ENCODE measurements at regions not wholly inside any gene's neighbourhood (a gene's known extent, or its start where the extent isn't known, plus 50 kb on each side); places are given as distances from the start of the nearest gene placed in this dataset.
"Not testable (repeated sequence)": the region's sequence is repeated elsewhere in the genome, so short reads cannot be mapped to it uniquely, and the experiment has no call there.

DNA sequence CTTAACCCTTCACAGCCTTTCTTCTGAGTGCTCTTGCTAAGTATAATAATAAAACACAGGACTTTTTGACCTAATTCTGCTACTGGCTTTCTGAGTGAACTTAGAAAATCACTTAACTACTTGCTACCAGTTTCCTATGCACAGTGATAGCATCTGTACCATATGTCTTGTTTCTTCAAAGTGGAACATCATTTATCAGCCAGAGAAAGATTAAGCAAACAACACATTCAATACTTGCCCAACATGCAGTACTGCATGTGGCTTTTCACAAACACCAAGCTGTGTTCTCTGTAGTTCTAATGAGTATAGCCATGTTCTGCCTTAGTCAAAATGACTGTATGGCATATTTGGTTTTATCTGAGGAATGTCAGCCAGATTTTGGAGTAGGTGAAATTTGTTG is 1286.6 kb upstream of the ZEB2 start:
- no peak for DNase-seq (ENCODE audit: low read depth in 2 of 2)

- no peak for DNase-seq (ENCODE audit: low read depth in 2 of 2)
Observed at GRCh38 chr2:145802133-145802532, 1282.2 kb upstream of the ZEB2 start.

- no peak for DNase-seq (ENCODE audit: low read depth in 2 of 2)
Observed at GRCh38 chr2:145801210-145801609, 1281.3 kb upstream of the ZEB2 start.

DNA sequence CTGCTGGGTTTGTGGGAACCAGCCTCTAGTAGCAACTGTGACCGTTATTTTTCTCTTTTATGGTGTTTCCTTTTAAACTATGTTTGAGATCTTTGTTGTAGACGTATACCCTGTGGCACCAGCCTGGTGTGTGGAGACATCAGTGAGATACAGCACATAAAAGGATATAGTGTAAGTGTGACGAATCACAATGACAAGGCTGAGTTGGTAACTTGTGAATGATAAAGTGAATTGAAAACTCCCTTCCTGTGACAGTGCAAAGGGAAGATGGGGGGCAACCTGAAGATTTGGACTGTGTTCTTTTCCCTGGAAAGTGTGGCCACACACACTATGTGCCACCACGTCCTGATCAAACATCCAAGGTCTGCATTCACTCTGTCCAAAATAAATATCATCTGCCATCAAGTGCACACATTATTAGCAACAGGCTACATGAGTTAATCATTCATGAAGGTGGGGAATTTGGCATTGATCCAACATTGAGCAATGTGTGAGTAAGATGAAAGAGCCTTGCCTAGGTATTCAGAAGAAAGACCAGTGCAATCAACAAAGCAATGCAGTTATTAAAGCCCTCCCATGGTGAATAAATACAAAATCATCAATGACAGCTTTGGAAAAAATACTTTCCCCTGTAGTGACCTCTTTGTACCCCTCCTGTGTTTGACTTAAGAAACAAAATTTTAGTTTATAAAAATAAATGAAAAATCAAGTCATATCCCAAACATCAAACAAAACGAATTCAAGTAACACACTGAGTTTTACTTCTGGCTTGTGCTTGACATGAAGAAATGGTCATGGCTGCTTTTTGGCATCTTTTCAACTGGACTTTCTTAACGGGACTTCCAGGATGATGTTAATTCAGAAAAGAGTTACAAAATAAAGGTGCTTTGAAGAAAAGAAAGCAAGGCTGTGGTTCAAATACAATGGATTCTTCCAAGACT is 1280.5 kb upstream of the ZEB2 start:
- no peak for DNase-seq (ENCODE audit: low read depth in 2 of 2)

DNA sequence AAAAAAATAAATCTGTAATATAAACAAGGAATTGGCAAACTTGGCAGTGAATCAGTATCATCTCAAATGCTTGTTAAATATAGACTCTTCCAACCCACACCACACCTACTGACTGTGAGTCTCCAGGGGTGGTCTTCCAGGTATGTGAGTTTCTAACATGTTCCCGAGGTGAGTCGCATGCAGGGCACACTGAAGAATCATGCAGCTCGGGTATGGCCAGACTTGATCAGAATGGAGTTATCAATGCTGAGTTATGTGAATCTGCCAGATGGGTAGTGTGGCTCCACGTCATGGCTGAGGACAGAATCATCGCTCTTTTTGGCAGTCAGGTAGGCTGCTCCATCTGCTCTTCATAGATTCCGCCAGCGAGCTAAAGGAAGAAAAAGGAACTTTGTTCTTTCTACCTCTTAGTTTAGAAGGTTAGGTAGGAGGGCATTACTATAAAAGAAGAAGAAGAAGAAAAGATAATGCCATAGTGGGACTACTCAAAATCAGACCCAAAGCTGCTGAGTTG is 1279.7 kb upstream of the ZEB2 start:
- no peak for DNase-seq (ENCODE audit: low read depth in 2 of 2)

- no peak for DNase-seq (ENCODE audit: low read depth in 2 of 2)
Observed at GRCh38 chr2:145798419-145798818, 1278.5 kb upstream of the ZEB2 start.

DNA sequence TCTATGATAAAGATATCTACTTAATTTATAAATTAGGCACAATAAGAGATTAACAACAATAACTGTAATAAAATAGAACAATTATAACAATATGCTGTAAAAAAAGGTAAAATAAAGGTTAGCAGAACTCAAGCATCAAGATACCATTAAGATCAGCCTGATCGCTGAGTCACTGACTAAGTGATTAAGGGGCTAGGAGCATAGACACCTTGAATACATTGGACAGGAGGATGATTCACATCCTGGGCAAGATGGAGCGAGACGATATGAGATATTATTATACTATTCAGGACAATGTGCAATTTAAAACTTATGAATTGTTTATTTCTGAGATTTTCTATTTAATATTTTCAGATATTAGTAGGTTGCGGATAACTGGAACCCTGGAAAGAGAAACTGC is 1277.8 kb upstream of the ZEB2 start:
- DNase-seq (ENCODE audit: low read depth in 2 of 2): no peak

- no peak for DNase-seq (ENCODE audit: low read depth in 2 of 2)
Observed at GRCh38 chr2:145792745-145793144, 1272.8 kb upstream of the ZEB2 start.

DNA sequence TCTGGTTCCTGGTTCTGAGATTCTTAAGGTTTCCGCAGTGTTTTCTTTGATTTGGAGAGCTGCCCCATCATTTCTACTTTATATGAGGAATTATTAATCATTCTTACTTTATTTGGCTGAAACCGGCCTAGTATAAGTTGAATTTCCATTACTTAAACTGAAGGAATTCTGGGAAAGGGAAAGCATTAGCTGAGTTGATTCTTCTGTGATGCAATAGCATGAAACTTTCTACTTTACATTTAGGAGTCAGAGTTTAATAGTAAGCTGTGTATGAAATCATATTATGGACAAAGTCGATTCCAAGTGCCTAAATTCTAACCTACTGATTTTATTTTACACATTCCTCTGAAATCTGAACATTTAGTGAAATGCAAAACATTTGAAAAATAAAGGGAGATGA is 1269.7 kb upstream of the ZEB2 start:
- no peak for DNase-seq (ENCODE audit: low read depth in 2 of 2)

GRCh38 chr2:145787597-145788361 is 1267.9 kb upstream of the ZEB2 start:
- DNase-seq (ENCODE audit: low read depth in 2 of 2): not testable (repeated sequence)

DNA sequence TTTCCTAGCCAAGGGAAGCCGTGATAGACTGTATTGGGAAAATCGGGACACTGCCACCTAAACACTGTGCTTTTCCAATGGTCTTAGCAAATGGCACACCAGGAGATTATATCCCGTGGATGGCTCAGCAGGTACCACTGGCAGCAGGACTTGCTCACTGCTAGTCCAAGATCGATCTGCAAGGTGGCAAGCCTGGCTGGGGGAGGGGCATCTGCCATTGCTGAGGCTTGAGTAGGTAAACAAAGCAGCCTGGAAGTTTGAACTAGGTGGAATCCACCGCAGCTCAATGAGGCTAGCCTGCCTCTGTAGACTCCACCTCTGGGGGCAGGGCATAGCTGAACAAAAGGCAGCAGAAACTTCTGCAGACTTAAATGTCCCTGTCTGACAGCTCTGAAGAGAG is 1262.7 kb upstream of the ZEB2 start:
- DNase-seq (ENCODE audit: low read depth in 2 of 2): not testable (repeated sequence)

DNA sequence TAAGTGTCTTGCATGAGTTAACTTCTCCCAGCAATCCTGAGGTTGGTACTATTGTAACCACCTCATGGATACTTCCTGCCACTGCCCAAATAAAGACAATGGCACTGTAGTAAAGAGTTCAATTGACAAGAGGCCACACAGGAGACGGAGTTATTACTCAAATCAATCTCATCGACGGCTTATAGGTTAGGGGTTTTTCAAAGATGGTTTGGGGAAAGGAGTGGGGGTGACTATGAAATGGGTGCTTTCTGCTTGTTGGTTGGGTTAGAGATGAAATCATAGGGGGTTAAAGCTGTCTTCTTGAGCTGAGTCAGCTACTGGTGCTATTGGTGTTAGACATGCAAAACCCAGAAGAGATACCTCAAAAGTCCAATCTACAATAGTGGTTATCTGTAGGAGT is 1258.0 kb upstream of the ZEB2 start:
- no peak for DNase-seq (ENCODE audit: low read depth in 2 of 2)

GRCh38 chr2:145777297-145777696 is 1257.4 kb upstream of the ZEB2 start:
- DNase-seq (ENCODE audit: low read depth in 2 of 2): no peak

DNA sequence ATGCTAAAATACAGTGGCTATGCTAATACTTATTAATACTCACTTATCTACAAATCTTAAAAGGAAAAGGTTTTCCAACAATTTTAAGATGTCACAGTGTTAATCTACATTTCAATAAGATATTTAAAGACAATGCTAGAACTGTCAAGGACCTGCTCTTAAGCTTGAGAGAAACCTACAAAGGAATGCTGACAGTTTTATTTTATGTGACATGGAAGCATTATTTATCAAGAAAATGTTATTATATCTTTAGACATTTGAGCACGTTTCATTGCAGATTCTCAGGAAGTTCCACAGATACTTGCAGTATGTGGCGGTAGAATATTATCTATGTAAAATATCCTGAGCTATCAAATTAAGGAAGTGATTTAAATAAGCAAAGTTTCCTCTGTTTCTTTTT is 1255.7 kb upstream of the ZEB2 start:
- no peak for DNase-seq (ENCODE audit: low read depth in 2 of 2)

DNA sequence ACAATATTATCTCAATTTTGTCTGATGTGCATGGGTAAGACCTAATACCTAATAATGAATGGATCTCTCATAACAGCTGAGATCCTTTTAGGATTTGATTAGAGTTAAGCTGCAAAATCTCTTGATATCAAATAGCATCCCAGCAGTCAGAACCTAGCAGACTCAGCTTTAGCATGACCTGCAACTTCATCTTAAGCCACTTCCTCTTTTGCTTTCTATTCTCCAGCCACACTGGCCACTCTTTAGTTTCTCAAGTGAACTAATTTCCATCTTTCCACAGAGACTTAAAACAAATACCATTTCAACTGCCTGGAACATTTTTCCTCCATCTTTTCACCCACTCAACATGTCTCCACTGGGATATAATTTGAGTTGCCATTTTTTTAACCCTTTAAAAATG is 1251.6 kb upstream of the ZEB2 start:
- DNase-seq (ENCODE audit: low read depth in 2 of 2): no peak

GRCh38 chr2:145769011-145769716 is 1249.2 kb upstream of the ZEB2 start:
- DNase-seq (ENCODE audit: low read depth in 2 of 2): no peak

GRCh38 chr2:145765874-145766273 is 1246.0 kb upstream of the ZEB2 start:
- no peak for DNase-seq (ENCODE audit: low read depth in 2 of 2)

GRCh38 chr2:145764631-145765030 is 1244.7 kb upstream of the ZEB2 start:
- no peak for DNase-seq (ENCODE audit: low read depth in 2 of 2)

DNA sequence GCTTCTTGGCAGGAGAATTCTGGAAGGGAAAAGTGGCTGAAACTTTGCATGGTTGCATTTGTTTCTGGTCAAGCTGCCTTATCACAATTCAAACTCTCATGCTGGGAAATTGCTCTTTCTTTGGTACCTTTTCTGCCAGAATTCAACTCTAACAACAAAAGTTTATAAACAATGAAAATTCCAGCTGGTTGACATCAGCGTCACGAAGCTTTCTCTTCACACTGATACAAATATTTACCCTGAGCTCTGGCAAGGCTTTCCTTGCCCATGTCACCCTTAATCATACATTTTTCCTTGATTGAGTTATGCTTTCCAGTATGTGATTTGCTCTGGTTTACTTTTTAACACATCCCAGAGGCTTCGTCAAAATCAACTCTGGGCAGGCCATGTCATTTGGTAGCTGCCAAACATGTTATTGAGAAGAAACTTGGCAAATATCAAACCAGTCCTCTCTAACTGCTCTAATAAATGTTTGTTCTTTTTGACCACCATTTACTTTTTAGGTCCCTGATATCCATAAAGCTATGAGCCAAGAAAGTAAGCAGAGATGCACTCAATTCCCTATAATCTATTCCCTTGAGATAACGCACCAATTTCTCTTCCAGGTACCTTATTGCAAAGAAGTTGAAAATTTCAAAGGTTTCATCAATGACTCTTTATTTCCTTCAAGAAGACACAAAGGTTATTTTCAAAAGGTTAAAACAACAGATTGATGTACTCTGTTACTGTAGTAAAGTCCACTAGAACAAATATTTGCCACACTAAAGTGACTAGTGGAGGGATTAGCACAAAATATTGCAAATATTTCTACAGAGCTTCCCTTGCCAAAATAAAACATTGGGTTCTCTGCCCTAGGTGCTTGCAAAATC is 1241.1 kb upstream of the ZEB2 start:
- DNase-seq (ENCODE audit: low read depth in 2 of 2): no peak

DNA sequence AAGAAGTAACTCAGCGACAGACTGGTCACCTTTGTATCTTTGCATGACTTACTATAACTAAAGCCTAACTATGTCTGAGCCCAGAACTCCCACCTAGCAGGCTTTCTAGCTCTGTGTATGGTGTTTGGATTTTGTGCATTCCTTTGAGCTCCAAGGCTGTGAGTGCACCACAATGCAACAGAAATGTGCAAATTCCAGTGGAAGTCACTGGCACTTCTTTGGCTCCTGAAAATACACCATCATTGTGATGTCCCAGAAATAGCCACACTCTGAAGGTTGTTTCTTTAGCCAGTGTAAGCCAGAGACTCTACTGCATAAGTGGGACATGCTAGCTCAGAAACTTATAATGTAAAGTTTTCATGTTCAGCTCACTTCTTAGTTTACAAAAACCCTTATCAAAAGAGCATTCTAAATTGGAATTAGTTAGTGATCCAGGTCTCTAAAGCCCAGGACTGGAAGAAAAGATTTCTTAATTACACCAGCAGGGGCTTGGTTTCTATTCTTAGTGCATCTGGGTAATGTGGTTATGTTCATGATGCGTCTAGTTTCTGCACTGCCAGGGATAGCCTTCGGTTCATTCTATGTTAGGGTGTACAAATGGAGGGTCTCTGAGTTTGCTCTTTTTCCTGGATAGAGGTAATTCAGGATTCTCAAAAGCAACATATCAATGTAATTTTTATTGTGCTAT is 1239.5 kb upstream of the ZEB2 start:
- no peak for DNase-seq (ENCODE audit: low read depth in 2 of 2)

Data from stimulated activated CD8-positive, alpha-beta memory T cell treated with anti-CD3 and anti-CD28 coated beads, Interleukin-2, amount 100 ng/mL, for 1 hour (primary cell).